MG63 (cell line): ENCODE measurements at regions not wholly inside any gene's neighbourhood (a gene's known extent, or its start where the extent isn't known, plus 50 kb on each side); places are given as distances from the start of the nearest gene placed in this dataset.
A peak's percentile ranks its signal among the peaks of the same experiment; 100 is the strongest.
"Not testable (repeated sequence)": the region's sequence is repeated elsewhere in the genome, so short reads cannot be mapped to it uniquely, and the experiment has no call there.

ENCODE experiments used
- DNase-seq: peaks from one replicate; pipeline ENCODE4 v3.0.0-alpha.2; 2020
- H3K27me3 ChIP-seq: fragments of 250-450 bp; sonication (Bioruptor Pico); 2 replicates; pipeline ENCODE4 v1.5.1; 2020; ENCODE audit warnings: mild to moderate bottlenecking, moderate library complexity
- H3K36me3 ChIP-seq: fragments of 250-450 bp; sonication (Bioruptor Pico); 2 replicates; pipeline ENCODE4 v1.5.1; 2020; ENCODE audit warnings: mild to moderate bottlenecking, moderate library complexity
- H3K4me3 ChIP-seq: fragments of 250-450 bp; sonication (Bioruptor Pico); 2 replicates; pipeline ENCODE4 v1.5.1; 2020; ENCODE audit warnings: mild to moderate bottlenecking, moderate library complexity
- H3K9me3 ChIP-seq: fragments of 250-450 bp; sonication (Bioruptor Pico); 2 replicates; pipeline ENCODE4 v1.5.1; 2020; ENCODE audit warnings: mild to moderate bottlenecking, moderate library complexity

GRCh38 chr2:220371211-220371610 is 743.8 kb downstream of the SLC4A3 start:
- no peak for DNase-seq
- Histone ChIP-seq H3K9me3 (peaks cover 6% of the 10 kb centered on the region; the same call in 1 of the 2 replicates), H3K27me3 (no peaks in the 10 kb centered on the region), H3K4me3 (no peak overlapping the region), H3K36me3 (peaks cover 3% of the 10 kb centered on the region; the same call in 1 of the 2 replicates)

DNA sequence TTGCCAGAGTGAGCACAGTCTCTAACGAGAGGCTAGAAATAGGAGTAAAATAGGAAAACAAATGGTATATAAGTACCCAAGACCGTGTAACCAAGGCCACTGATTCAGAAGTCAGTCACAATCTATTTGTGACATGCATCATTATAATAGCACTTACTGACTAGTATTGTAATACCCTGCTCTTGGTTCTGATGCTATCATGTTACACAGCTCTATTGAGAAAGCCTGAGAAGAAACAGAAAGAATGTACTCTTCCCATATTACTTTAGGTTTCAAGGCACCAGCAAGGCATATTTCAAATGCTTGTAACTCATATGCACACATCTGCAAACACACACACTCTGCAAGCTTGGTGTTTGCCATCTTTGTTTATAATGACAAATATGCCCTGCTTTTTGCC is 746.4 kb downstream of the SLC4A3 start:
- H3K36me3 ChIP-seq, result no peaks in the 10 kb centered on the region
- no peaks in the 10 kb centered on the region for H3K27me3 ChIP-seq
- H3K9me3 ChIP-seq, result 0 out of 2 replicates have a peak, but pooled peaks cover 3% of the 10 kb centered on the region
- no peak overlapping the region for H3K4me3 ChIP-seq
- no peak for DNase-seq

DNA sequence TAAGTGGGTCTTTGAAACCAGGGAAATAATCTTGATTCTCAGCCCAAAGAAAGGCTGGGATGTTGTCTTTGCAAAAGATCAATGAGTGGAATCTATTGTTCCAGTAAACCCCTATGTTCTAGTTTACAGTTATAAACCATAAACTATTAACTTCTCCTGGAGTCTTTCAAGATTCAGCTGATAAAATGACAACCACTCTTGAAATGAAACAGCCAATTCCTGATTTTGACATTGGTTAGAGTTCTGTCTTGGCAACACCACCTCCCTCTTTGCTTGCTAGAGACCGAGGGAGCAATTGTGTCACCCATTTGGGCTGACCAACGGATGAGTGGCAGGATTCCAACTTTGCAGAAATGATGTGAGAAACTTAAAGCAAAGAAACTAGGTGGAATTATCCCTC is 746.9 kb downstream of the SLC4A3 start:
- no peak for DNase-seq
- Histone ChIP-seq H3K36me3 (no peaks in the 10 kb centered on the region), H3K27me3 (no peaks in the 10 kb centered on the region), H3K4me3 (no peak overlapping the region), H3K9me3 (0 out of 2 replicates have a peak, but pooled peaks cover 3% of the 10 kb centered on the region)

- DNase-seq, result no peak
- H3K27me3 ChIP-seq, result no peaks in the 10 kb centered on the region
- H3K9me3 ChIP-seq, result peaks cover 4% of the 10 kb centered on the region
- no peak overlapping the region for H3K4me3 ChIP-seq
- no peaks in the 10 kb centered on the region for H3K36me3 ChIP-seq
These were observed 750.2 kb downstream of the SLC4A3 start for GRCh38 chr2:220377482-220378155.

DNA sequence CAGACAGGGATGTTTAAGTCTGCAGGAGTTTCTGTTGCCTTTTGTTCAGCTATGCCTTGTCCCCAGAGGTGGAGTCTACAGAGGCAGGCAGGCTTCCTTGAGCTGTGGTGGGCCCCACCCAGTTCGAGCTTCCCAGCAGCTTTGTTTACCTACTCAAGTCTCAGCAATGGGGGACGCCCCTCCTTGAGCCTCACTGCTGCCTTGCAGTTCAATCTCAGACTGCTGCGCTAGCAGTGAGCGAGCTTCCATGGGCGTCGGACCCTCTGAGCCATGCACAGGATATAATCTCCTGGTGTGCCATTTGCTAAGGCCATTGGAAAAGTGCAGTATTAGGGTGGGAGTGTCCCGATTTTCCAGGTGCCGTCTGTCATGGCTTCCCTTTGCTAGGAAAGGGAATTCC is 760.3 kb downstream of the SLC4A3 start:
- H3K27me3 ChIP-seq, DNase-seq, H3K4me3 ChIP-seq, H3K9me3 ChIP-seq, H3K36me3 ChIP-seq: not testable (repeated sequence)

GRCh38 chr2:220393711-220394110 is 766.3 kb downstream of the SLC4A3 start:
- no peaks in the 10 kb centered on the region for H3K36me3 ChIP-seq
- no peak overlapping the region for H3K4me3 ChIP-seq
- DNase-seq, result no peak
- no peaks in the 10 kb centered on the region for H3K9me3 ChIP-seq
- no peaks in the 10 kb centered on the region for H3K27me3 ChIP-seq

GRCh38 chr2:220394433-220394832 is 767.0 kb downstream of the SLC4A3 start:
- Histone ChIP-seq H3K4me3 (no peak overlapping the region), H3K9me3 (no peaks in the 10 kb centered on the region; the same call in 1 of the 2 replicates), H3K36me3 (no peaks in the 10 kb centered on the region), H3K27me3 (no peaks in the 10 kb centered on the region)
- peak; percentile 69 for DNase-seq

- Histone ChIP-seq H3K36me3 (no peaks in the 10 kb centered on the region), H3K9me3 (no peaks in the 10 kb centered on the region; the same call in 1 of the 2 replicates), H3K27me3 (no peaks in the 10 kb centered on the region), H3K4me3 (no peak overlapping the region)
- DNase-seq, result peak; percentile 22
These were observed 768.9 kb downstream of the SLC4A3 start for GRCh38 chr2:220396287-220396686.

- H3K9me3 ChIP-seq, result peaks cover 27% of the 10 kb centered on the region
- H3K27me3 ChIP-seq, result no peaks in the 10 kb centered on the region
- H3K36me3 ChIP-seq, result no peaks in the 10 kb centered on the region
- H3K4me3 ChIP-seq, result no peak overlapping the region
- no peak for DNase-seq
These were observed 782.9 kb downstream of the SLC4A3 start for GRCh38 chr2:220410296-220410695.

GRCh38 chr2:220417503-220417902 is 790.1 kb downstream of the SLC4A3 start:
- Histone ChIP-seq H3K27me3 (no peaks in the 10 kb centered on the region), H3K9me3 (no peaks in the 10 kb centered on the region; the same call in 1 of the 2 replicates), H3K4me3 (no peak overlapping the region), H3K36me3 (no peaks in the 10 kb centered on the region)
- no peak for DNase-seq

- no peak for DNase-seq
- Histone ChIP-seq H3K27me3 (no peaks in the 10 kb centered on the region), H3K9me3 (no peaks in the 10 kb centered on the region; the same call in none of the 2 replicates), H3K4me3 (no peak overlapping the region), H3K36me3 (no peaks in the 10 kb centered on the region)
These were observed 792.2 kb downstream of the SLC4A3 start for GRCh38 chr2:220419647-220420046.

DNA sequence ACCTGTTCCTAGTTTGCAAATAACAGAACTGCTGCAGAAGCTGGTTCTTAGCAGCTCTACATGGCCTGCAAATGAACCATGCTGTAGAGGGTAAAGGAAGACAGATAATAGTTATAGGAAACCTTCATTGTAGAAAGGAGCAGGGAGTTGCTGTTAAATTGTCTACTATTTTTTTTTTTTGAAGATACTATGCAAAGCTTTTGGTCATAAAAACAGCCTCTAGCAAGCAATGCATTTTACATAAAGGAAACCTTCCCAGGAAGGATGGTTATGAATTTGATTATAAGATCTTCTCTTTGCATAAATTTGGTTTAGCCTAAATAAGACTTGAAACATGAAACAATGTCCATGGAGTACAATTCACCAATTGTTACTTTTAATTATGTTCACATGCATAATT is 793.4 kb downstream of the SLC4A3 start:
- H3K9me3 ChIP-seq, result no peaks in the 10 kb centered on the region; the same call in 1 of the 2 replicates
- no peak for DNase-seq
- H3K27me3 ChIP-seq, result no peaks in the 10 kb centered on the region

DNA sequence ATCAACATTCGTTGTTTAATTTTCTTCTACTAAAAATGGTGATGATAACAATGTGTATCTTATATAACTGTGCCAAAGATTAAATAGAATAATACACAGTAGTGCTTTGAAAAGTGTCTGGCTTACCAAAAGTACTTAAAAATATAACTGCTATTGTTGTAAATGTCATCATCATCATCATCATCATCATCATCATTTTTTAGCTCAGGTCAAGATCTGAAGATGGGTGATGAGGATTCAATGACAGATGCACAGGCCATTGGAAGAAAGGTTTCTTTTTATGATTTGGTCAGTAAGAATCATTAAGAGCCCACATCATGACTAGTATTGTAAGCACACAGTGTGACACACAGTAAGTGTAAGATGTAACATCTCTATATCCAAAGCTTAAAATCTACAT is 795.2 kb downstream of the SLC4A3 start:
- Histone ChIP-seq H3K36me3 (no peaks in the 10 kb centered on the region), H3K9me3 (no peaks in the 10 kb centered on the region; the same call in 1 of the 2 replicates), H3K4me3 (no peak overlapping the region), H3K27me3 (no peaks in the 10 kb centered on the region)
- no peak for DNase-seq

More for the DNA sequence above, 793.4 kb downstream of the SLC4A3 start:
- H3K4me3 ChIP-seq, result no peak overlapping the region
- H3K36me3 ChIP-seq, result no peaks in the 10 kb centered on the region

GRCh38 chr2:220424561-220424960 is 797.1 kb downstream of the SLC4A3 start:
- no peaks in the 10 kb centered on the region for H3K27me3 ChIP-seq
- H3K9me3 ChIP-seq, result no peaks in the 10 kb centered on the region; the same call in 1 of the 2 replicates
- H3K4me3 ChIP-seq, result no peak overlapping the region
- no peak for DNase-seq
- no peaks in the 10 kb centered on the region for H3K36me3 ChIP-seq

GRCh38 chr2:220432645-220433044 is 805.2 kb downstream of the SLC4A3 start:
- no peaks in the 10 kb centered on the region for H3K27me3 ChIP-seq
- DNase-seq, result no peak
- H3K9me3 ChIP-seq, result no peaks in the 10 kb centered on the region; the same call in 1 of the 2 replicates
- no peaks in the 10 kb centered on the region for H3K36me3 ChIP-seq
- H3K4me3 ChIP-seq, result no peak overlapping the region

GRCh38 chr2:220433131-220433530 is 805.7 kb downstream of the SLC4A3 start:
- DNase-seq, result no peak
- Histone ChIP-seq H3K9me3 (no peaks in the 10 kb centered on the region; the same call in 1 of the 2 replicates), H3K4me3 (no peak overlapping the region), H3K27me3 (no peaks in the 10 kb centered on the region), H3K36me3 (no peaks in the 10 kb centered on the region)

GRCh38 chr2:220434385-220434784 is 807.0 kb downstream of the SLC4A3 start:
- H3K9me3 ChIP-seq, result no peaks in the 10 kb centered on the region; the same call in 1 of the 2 replicates
- no peaks in the 10 kb centered on the region for H3K36me3 ChIP-seq
- DNase-seq, result peak; percentile 55
- no peaks in the 10 kb centered on the region for H3K27me3 ChIP-seq
- H3K4me3 ChIP-seq, result no peak overlapping the region

DNA sequence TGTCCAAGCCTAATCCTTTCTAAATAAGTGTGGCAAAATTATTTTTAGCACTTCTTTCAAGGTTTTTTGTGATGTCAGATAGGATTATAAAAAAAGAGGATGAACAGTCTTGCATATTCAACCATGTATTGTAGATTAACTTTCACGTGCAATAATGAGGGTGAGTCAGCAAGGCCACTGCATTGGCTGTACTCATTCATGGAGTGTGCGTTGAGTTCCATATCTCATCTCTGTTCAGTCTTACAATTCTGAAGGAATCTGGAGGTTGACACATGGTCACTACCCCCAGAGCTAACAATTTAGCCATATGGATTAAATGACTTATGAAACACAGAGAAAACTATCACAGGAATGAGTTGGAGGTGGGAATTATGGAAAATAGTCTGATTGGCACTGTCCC is 810.5 kb downstream of the SLC4A3 start:
- peak; percentile 7 for DNase-seq
- no peaks in the 10 kb centered on the region for H3K27me3 ChIP-seq
- H3K4me3 ChIP-seq, result no peak overlapping the region
- H3K36me3 ChIP-seq, result no peaks in the 10 kb centered on the region
- H3K9me3 ChIP-seq, result no peaks in the 10 kb centered on the region; the same call in 1 of the 2 replicates
